GM21360 (cell line): ENCODE measurements at regions not wholly inside any gene's neighbourhood (a gene's known extent, or its start where the extent isn't known, plus 50 kb on each side); places are given as distances from the start of the nearest gene placed in this dataset.
"Not testable (repeated sequence)": the region's sequence is repeated elsewhere in the genome, so short reads cannot be mapped to it uniquely, and the experiment has no call there.

Experiments
- ATAC-seq: cut with Tn5 transposase; IDR thresholded peaks from one replicate; pipeline ENCODE4 v1.9.1; 2021; ENCODE audit warnings: mild to moderate bottlenecking, moderate library complexity; ENCODE audit not compliant: unreplicated experiment

GRCh38 chr12:25787701-25788100, 170.8 kb upstream of the RASSF8 start:
- no peak for ATAC-seq

GRCh38 chr12:25788707-25789442, 169.6 kb upstream of the RASSF8 start:
- ATAC-seq, result no peak

DNA sequence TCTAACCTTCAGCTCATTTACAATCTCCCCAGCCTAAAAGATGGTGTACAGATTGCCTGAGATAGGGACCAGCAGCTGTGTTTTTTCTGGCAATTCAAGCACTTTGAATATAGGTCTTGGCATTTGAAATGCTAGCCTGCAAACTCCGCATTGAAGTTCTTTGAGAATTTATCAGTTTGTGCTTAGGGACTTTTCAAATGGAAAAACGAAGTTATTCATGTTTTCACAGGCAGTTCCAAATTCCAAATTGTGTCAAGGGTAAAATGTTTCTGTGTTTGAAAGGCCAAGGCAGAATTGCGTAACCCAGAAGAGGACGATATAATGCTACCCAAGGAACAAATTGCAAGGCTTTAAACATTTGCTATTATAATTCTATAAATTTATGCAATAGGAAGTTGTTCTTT, 168.9 kb upstream of the RASSF8 start:
- no peak for ATAC-seq

DNA sequence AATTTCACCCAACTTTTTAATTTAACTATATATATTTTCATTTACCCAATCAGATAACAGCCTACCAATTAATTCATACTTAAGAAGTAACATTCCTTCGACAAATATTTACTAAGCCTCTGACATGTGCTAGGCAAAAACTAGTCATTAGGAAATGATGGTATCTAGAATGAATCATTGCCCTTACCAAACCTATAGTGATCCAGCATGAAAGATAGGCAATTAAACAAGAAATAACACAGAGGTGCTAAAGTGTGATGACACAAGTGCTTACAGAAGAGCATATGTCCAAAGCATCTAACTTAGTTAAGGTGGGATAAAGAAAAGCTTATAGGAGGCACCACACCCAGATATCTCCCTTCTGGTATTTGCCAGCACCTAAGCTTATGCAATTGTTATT, 166.5 kb upstream of the RASSF8 start:
- no peak for ATAC-seq

DNA sequence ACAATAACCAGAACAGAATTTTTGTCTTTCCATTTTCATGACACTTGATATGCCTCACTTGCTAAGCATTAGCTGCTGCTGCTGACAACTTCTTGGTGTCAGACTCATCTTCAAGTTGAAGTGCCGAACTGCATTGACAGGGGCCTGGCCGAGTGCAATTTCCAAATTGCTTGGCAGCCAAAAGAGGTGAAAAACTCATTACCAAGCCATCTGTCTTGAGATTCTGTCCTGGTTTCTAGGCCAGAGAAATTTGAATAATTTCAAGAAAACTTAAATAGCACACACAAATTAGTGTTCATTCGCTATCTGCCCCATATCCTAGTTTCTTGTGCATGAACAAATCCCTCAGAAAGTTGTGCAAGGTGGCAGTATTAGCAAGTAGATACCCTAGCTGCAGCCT, 165.3 kb upstream of the RASSF8 start:
- ATAC-seq, result no peak

DNA sequence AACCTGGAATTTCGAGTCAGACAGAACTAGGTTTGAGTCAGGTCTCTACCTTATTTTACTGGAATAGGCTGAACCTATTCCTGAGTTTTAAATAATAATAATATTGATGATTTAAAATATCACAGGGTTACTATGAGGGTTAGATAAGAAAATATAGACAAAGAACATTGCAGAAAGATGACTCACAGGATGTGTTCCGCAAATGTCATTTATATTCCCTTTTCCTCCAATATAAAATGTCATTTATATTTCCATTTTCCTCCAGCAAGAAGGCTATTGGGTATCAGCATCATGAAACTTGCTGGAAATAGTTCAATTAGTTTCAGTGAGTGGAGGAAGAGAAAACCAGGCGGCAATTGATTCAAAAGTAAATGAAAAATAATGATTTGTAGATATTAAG, 163.9 kb upstream of the RASSF8 start:
- ATAC-seq, result no peak

DNA sequence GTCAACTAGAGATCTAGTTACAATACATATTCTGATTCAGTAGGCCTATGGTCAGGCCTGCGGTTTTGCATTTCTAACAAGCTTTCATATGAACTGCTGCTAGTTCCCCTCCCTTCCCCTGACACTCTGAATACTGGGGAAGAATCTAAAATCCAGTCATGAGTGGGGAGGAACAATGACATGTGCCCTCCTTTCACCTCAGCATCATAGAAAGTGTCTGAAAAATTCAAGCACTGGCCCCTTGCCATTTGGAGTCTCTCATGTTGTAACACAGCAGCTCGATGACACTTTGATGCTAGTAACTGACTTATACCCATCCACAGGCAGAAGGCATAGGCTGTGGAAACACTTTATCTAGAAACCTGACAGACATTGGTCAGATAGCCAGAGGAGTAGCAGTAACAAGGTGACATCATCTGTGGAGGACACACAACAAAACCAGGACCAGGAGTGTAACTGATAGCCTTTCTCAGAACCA, 161.9 kb upstream of the RASSF8 start:
- no peak for ATAC-seq

GRCh38 chr12:25797386-25797785, 161.1 kb upstream of the RASSF8 start:
- no peak for ATAC-seq

DNA sequence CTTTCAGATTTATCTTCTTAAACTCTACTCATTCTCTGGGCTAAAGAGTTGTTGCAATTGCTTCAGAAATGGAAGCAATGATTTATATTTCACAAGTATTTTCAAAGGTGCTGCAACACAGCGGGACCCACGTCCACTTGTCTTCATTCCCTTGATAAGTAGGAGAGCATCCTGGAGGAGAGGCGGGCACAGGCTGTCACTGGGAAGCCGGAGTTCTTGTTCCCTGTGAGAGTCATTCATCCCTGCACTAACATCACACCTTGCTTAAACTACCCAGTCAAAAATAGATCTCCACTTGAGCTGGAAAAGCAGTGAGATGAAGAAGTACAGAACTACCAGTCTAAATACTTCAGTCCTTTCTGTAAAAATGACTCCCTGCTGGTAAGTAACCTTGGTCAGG, 160.5 kb upstream of the RASSF8 start:
- ATAC-seq, result no peak

DNA sequence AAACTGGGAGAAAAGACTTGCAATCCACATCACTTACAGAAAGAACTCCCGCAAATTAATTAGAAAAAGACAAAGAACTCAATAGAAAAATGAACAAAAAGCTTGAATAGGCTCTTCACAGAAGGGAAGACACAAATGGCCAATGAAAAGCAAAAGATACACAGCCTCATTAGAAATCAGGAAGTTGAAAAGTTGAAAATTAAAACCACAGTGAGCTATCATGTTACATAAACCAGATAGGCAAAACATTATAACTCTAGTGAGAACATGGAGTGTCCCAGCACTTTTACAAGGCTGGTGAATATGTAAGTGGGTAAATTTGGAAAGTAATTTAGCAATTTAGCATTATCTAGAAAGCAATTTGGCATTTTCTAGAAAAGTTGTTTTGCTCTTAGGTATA, 158.4 kb upstream of the RASSF8 start:
- ATAC-seq, result no peak

DNA sequence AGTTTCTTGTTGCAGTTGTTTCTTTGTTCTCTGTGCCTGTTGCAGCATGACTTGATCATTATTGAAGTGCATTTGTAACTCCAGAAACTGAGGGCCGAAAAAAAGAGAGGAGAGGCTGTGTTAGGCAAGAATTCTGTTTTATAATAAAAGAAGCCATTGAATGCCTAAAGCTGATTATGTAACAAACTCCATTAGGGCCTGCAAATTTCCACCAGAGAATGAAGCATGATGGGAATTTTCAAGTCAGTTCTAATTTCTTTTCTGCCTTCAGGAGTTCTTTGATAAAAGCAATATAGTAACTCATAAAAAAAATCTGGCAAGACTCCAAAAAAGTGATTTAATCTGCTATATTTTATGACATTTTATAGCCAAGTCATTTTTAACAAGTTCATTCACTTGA, 156.7 kb upstream of the RASSF8 start:
- no peak for ATAC-seq

DNA sequence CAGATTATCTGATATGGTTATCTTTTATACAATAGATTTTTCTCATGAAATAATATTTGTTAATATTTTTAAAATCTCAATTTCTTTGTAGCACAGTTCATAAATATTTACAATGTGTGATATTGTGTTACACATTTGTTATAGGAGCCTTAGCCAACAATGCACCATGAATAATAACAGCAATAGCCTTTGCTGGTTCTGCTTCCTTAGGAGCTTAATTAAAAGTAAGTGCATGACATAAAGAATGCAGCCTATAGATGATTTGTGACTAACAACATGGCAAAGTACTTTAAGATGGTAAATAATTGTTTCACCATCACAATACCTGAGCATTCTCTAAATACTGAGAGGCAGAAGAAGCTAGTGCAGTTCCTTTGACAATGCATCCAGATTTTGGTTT, 156.3 kb upstream of the RASSF8 start:
- ATAC-seq, result no peak

DNA sequence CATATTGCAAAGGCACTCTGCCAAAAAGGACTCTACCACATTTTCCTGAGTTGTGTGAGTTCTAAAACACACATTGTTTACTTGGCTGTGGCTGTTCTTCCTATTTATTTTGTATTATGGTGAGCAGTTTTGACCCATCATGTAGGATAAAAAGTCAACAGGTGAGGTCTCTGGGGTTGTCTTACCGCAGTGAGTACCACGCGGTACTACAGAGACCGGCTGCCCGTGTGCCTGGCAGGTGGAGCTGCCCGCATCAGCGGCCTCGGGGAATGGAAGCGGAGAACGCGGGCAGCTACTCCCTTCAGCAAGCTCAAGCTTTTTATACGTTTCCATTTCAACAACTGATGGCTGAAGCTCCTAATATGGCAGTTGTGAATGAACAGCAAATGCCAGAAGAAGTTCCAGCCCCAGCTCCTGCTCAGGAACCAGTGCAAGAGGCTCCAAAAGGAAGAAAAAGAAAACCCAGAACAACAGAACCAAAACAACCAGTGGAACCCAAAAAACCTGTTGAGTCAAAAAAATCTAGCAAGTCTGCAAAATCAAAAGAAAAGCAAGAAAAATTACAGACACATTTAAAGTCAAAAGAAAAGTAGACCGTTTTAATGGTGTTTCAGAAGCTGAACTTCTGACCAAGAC, 155.3 kb upstream of the RASSF8 start:
- not testable (repeated sequence) for ATAC-seq

DNA sequence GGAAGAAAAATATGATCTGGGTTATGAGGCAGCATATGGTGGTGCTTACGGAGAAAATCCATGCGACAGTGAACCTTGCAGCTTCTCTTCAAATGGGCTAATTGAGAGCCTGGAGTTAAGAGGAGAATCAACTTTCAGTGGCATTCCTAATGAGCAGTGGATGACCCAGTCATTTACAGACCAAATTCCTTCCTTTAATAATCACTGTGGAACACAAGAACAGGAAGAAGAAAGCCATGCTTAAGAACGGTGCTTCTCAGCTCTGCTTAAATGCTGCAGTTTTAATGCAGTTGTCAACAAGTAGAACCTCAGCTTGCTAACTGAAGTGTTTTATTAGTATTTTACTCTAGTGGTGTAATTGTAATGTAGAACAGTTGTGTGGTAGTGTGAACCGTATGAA, 154.2 kb upstream of the RASSF8 start:
- ATAC-seq, result not testable (repeated sequence)

- ATAC-seq, result no peak
Measured at GRCh38 chr12:25806271-25806670, 152.2 kb upstream of the RASSF8 start.

DNA sequence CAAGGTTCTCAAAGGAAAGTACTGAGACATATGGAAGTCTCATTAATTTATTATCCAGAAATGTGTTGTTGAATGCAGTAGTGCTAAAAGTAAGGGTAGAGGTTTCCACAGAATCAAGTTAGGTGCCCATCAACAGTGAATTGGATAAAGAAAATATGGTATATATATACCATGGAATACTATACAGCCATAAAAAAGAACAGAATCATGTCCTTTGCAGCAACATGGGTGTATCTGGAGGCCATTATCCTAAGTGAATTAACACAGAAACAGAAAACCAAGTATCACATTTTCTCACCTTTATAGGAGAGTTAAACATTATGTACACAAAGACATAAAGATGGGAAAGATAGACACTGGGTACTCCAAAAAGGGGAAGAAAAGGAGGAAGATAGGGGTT, 149.9 kb upstream of the RASSF8 start:
- no peak for ATAC-seq

GRCh38 chr12:25810683-25811082, 147.8 kb upstream of the RASSF8 start:
- no peak for ATAC-seq

DNA sequence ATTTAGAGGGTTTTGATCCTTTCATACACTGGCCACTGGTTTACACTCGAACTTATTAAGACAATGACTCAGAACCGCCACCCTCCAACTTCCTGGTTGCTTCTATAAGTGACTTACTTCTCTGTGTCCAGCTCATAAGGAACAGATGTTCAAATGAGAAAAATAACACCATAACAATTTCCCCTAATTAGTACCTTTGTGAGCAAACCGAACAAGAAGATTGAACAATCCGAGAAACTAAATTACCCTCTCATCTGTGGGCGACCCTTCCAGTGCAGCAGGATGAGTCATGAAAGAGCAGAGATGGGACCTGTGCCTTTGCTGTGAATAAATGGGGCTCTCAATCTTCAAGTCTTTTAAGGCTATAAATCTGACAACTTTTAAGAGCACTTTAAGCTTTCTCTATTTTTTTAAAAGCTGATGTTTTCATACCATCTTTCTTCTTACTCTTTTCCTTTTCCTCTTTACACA, 146.8 kb upstream of the RASSF8 start:
- no peak for ATAC-seq

- no peak for ATAC-seq
Measured at GRCh38 chr12:25812295-25812694, 146.2 kb upstream of the RASSF8 start.

DNA sequence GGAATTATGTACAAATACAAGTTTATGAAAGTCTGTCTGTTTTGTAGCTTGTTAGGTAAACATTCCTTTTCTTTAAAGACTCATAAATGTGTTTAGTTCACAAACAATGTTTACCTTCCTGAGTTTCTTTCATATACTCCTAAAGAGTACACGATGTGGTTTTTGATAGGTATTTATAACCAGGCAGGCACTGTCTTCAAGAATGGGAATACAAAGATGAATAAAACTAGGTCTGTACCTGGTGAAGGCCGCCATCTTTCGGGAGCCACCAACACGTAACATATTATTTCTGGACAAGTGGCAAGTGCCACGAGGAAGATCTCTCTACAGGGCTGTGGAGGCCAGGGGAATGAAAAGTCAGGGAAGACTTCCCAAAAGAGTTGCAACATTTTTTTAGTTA, 144.6 kb upstream of the RASSF8 start:
- ATAC-seq, result no peak

- no peak for ATAC-seq
Measured at GRCh38 chr12:25816637-25817036, 141.8 kb upstream of the RASSF8 start.

DNA sequence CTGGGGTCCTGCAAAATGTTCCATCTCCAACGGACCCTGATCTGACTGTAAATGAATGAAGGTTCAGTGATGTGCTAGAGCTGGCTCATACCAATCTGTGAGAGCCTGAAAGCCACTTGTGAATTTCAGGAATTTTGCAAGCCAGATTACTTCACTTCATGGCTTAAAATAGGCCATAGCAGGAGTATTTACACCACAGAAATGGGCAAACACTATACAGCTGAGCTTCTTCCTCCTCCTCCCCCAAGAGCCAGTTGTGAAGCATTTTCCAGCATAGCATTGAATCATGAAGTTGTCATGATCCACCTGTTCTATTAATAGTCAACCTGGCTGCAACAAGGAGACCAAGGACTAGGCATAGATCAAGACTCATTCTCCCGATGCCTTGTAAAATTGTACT, 141.3 kb upstream of the RASSF8 start:
- no peak for ATAC-seq
